HL-60 (cell line): ENCODE measurements at regions not wholly inside any gene's neighbourhood (a gene's known extent, or its start where the extent isn't known, plus 50 kb on each side); places are given as distances from the start of the nearest gene placed in this dataset.

Source experiments
- CTCF ChIP-seq: IDR thresholded peaks from one replicate; pipeline ENCODE4 v1.5.1; 2011; ENCODE audit warnings: low read length, control low read depth, inconsistent platforms; ENCODE audit not compliant: insufficient read depth
- GABPA ChIP-seq: IDR thresholded peaks from 2 replicates; pipeline ENCODE4 v1.6.1; 2012; ENCODE audit warnings: low read depth
- POLR2AphosphoS5 ChIP-seq: IDR thresholded peaks from 2 replicates; pipeline ENCODE4 v1.6.1; 2012; ENCODE audit warnings: low read depth
- REST ChIP-seq: IDR thresholded peaks from 2 replicates; pipeline ENCODE4 v1.6.1; 2012; ENCODE audit warnings: low read depth; ENCODE audit not compliant: insufficient replicate concordance
- SPI1 ChIP-seq: IDR thresholded peaks from 2 replicates; pipeline ENCODE4 v1.6.1; 2012; ENCODE audit warnings: low read depth, mild to moderate bottlenecking, borderline replicate concordance

- TF ChIP-seq POLR2AphosphoS5, result no peak
- TF ChIP-seq CTCF, result no peak
- no peak for TF ChIP-seq GABPA
- TF ChIP-seq REST, result no peak
- no peak for TF ChIP-seq SPI1
Measured at GRCh38 chr5:164185000-164185399, 679.6 kb downstream of the MAT2B start.
